AG10803 (cell line): ENCODE measurements at regions not wholly inside any gene's neighbourhood (a gene's known extent, or its start where the extent isn't known, plus 50 kb on each side); places are given as distances from the start of the nearest gene placed in this dataset.

Source experiments
- DNase-seq: peaks from one replicate; pipeline ENCODE4 v3.0.0; 2010; ENCODE audit warnings: low read depth
- H3K4me3 ChIP-seq: 2 replicates; pipeline ENCODE4 v1.5.1; 2011; ENCODE audit warnings: mild to moderate bottlenecking, low read length, control low read depth
- CTCF ChIP-seq: conservative IDR thresholded peaks from 2 replicates; pipeline ENCODE4 v1.5.1; 2011; ENCODE audit warnings: mild to moderate bottlenecking, low read length, control low read depth, inconsistent platforms

GRCh38 chr2:120991441-120991840 lies 255.8 kb downstream of the GLI2 start:
- H3K4me3 ChIP-seq, result no peak overlapping the region
- TF ChIP-seq CTCF, result no peak
- no peak for DNase-seq

- DNase-seq, result no peak
- no peak for TF ChIP-seq CTCF
- H3K4me3 ChIP-seq, result no peak overlapping the region
These were observed 257.3 kb downstream of the GLI2 start for GRCh38 chr2:120992791-120993555.

GRCh38 chr2:120993661-120994060 lies 258.0 kb downstream of the GLI2 start:
- no peak overlapping the region for H3K4me3 ChIP-seq
- DNase-seq, result no peak
- no peak for TF ChIP-seq CTCF

- TF ChIP-seq CTCF, result no peak
- DNase-seq, result no peak
- H3K4me3 ChIP-seq, result no peak overlapping the region
These were observed 258.8 kb downstream of the GLI2 start for GRCh38 chr2:120994301-120994995.

GRCh38 chr2:120995152-120995551 lies 259.5 kb downstream of the GLI2 start:
- no peak for DNase-seq
- no peak for TF ChIP-seq CTCF
- no peak overlapping the region for H3K4me3 ChIP-seq

- no peak overlapping the region for H3K4me3 ChIP-seq
- TF ChIP-seq CTCF, result no peak
These were observed 260.1 kb downstream of the GLI2 start for GRCh38 chr2:120995656-120996190.

More at GRCh38 chr2:120995656-120996190, 260.1 kb downstream of the GLI2 start:
- no peak for DNase-seq
